G401.6 (cell line): ENCODE measurements at regions not wholly inside any gene's neighbourhood (a gene's known extent, or its start where the extent isn't known, plus 50 kb on each side); places are given as distances from the start of the nearest gene placed in this dataset.
"Not testable (repeated sequence)": the region's sequence is repeated elsewhere in the genome, so short reads cannot be mapped to it uniquely, and the experiment has no call there.

Experiments
- FAIRE-seq: peaks from 2 replicates; lab custom pipeline; 2012; peaks lifted over from hg19 to GRCh38; lab: Jason Lieb, UNC

DNA sequence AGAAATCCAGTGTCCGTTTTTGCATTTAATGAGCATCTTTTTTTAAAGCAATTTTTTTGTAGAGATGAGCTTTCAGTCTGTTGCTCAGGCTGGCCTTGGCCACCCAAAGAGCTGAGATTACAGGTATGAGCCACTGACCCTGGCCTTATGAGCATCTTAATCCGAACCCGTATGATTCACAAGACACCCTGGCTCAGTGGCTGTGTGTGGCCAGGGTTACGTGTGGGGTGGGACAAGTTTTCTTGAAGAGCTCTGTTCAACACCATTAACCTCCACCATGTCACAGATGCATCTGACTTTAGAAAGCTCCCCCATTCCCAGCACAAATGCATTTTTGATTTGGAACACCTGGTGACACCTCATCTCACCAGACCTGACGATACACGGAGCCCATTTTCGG is 166.5 kb upstream of the PITRM1 start:
- no peak for FAIRE-seq

DNA sequence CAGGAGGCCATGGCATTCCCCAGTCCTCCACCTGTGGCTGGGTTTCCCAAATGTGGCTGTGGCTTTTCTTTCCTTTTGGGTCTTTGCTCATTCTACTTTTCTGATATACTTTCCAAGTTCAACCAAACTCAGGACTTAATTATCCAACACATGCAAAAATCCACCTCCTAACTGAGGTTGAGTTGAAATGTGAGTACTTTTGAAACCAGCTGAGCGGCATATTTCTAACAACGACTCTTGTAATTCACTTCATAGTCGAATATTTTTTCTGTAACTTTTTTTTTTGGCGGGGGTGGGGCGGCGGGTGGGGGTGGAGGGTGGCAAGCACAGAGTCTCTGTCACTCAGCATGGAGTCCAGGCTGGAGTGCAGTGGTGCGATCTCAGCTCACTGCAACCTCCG is 165.2 kb upstream of the PITRM1 start:
- no peak for FAIRE-seq

DNA sequence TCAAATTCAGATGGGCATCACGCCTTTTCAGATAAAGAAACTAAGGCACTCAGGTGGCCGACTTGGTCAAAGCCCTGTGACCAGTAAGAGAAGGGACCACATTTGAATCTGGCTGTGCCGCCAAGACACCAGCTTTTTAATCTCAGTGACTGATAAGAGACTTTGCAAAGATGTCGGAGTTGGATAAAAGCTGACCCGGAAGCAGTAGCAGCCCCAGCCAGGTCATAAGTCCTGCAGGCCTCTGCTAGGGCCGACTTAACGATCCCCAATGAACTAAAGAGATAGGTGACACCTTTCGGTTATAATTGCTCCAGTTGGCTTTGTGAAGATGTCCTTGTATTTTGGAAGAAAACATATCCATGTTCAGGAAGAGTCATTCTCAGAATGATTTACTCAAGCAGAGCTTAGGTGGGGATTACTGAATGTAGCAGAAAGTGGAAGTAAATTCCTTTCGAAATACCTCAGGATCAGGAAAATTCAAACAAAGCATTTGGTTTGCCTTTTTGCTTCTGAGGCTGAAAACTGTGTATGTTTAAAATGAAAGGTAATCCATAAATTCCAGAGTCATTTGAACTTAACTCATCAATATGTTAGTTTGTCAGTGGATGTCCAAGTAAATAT is 164.2 kb upstream of the PITRM1 start:
- FAIRE-seq: no peak

DNA sequence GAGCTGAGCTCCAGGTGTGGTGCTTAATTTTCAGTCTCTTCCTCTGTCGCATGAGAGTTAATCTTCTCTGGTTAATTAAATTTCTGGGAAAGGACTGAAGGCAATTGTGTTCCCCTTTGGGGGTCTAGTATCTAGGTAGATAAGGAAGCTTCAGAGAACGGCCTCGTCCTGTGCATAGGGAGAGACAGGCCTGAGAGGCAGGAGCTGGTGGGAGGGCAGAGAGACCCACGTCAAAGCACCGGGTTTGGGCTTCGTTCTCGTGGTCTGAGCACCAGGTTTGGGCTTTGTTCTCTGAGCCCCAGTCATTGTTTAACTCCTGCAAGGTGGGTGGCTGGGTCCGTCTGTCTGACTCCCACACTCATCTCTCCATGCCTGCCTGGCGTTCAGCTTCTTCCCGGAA is 160.8 kb upstream of the PITRM1 start:
- no peak for FAIRE-seq

DNA sequence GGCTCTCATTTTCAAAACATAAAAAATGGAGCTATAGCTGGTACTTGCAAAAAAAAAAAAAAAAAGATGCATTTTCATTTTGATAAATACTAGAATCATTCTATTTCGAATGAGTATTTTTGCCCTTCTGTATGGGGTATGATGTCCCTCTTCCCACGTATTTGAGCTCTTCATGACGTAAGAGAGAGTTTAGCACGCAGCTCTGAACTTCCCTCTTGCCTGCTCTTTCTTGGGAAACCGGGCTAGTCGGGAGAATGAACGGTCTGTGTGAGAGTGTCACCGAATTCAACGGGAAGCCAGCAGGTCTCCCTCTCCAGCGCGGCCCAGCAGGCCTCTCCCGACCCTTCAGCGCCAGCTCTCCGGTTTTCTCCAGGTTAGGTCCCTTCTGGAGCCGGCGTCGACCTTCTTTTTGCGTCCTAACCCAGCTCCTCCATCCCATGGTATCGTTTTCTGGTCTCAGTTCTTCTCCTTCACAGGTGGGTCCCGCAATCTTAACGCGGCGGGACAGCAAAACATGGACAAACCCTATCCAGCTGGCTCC is 159.2 kb upstream of the PITRM1 start:
- FAIRE-seq: no peak

DNA sequence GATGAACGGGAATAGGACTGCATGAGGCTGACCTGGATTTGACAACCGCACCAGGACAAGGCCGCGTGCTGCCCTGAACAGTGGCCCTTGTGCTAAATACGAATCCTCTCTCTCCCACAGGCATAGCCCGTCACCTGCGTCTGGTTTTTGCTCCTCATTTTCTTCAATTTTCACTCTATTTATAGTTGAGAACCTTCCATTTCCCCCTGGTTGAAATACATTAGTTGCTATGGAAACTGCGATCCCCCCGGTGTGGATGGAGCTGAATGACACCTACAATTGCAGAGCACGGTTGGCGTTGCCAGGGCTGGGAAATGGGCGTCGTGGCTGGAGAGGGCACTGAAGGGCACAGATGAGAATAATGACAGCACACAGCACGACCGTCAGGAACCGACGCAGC is 158.6 kb upstream of the PITRM1 start:
- FAIRE-seq: no peak

DNA sequence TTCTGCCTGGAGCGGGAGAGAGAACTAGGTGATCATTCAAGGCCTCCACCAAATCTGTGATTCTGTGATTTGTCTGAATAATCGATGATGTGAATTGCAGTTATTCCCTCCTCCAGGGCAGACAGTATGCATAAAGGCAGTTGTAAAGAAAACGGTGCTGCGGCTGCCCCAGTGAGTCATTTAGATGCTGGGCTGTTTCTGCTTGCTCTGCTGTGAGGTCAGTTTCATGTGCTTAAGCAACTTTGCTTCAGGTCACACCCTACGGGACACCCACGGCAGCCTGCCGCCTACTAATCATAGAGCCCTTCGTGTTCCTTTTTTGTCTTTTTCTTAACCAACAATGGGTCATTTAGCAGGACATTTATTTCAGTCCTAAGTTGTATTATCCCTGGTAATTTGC is 158.1 kb upstream of the PITRM1 start:
- no peak for FAIRE-seq

DNA sequence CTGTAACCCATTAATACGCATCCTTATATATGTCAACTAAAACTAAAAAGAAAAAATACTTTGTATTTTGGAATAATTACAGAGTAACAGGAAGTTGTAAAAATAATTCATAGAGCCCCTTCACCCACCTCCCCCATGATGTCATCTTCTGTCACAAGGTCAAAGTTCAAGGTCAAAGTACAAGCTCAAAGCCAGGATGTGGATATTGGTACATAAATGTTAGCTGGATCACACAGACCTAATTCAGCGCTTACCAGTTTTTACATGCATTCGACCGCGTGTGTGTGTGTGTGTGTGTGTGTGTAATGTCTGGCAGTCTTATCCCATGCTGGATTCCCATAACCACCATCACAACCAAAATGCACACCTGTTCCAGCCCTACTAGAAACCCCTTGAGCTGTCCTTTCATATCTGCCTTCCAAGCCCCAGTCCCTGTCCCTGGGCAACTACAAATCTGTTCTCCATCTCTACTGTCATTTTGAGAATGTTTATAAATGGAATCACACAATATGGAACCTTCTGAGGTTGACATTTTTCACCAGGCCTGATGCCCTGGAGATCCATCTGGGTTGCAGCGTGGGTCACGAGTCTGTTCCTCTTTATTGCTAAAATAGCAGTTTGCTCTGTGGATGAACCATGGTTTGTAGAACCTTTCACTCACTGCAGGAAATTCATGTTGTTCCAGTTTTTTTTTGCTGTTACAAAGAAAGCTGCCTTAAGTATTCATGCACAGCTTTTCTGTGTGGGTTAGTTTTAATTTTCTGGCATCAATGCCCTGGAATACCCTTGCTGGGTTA is 153.6 kb upstream of the PITRM1 start:
- no peak for FAIRE-seq

DNA sequence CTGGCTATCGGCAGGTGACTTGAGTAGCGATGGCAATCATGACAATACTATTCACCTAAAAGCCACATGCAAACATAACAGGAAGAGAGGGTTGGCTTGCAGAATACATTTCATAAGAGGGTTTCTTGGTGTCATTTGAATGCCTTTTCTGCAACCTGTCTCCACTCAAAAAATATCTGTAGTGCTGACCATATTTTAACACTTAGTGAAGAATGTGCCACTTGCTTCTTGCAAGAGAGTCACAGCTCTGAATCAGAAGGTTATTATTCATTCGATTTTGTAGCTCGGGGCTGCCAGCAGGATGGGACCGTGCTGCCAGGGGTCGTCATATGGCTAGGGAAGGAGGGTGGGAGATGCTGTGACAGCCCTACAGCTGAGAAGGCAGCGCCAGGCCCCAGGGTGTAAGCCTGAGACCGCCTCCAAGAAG is 152.0 kb upstream of the PITRM1 start:
- FAIRE-seq: no peak

DNA sequence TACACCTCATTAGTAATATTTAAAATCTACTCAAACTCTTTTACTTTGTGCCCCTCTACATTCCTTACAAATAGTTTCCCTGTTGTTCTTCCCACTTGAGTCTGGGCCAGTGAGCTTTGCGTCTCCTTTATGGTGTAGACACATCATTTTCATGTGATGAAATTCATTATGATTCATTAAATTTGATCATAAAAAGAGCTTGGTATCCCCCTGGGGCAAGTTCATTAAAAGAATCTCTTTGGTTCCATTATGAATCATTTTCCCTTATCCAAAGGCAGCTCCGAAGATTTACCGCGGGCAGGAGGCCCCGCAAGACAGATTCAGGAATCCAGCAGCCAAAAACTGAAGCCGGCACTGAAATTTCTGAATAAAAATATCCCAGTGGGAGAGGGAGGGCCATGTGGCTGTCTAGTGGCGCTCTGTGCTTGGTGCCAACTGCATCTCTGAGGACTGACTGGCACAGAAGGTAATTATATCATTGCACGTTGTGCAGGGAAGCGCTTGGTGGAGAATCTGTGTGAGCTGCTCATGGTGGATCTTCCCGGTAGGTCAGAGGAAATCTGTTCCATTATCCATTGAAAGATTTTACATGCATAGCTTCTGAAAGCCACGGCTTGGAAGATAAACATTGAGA is 151.4 kb upstream of the PITRM1 start:
- no peak for FAIRE-seq

DNA sequence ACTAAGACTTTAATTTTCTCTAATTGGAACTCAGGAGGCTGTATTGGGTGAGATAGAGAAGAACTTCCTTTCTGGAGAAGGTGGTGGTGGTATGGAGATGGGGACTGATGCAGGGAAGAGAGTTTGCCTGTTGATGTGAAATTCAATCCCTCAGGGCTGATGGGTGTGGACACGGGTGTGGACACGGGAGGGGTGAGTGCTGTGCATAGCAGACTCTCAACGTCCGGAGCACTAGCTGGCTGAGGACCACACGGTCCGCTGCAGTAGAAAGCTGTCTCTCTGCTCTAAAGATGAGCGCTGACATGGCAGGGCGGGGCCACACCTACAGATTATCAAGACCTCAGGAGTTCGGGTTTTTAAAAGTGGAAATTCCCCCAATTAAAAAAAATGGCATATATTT is 148.5 kb upstream of the PITRM1 start:
- FAIRE-seq: no peak

DNA sequence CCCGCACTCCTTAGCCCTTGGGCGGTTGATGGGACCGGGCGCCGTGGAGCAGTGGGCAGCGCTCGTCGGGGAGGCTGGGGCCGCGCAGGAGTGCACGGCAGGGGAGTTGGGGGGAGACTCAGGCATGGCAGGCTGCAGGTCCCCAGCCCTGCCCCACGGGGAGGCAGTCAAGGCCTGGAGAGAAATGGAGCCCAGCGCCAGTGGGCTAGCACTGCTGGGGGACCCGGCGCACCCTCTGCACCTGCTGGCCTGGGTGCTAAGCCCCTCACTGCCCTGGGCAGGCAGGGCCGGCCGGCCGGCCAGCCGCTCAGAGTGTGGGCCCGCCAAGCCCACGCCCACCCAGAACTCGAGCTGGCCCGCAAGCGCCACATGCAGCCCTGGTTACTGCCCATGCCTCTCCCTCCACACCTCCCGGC is 147.2 kb upstream of the PITRM1 start:
- FAIRE-seq: no peak

DNA sequence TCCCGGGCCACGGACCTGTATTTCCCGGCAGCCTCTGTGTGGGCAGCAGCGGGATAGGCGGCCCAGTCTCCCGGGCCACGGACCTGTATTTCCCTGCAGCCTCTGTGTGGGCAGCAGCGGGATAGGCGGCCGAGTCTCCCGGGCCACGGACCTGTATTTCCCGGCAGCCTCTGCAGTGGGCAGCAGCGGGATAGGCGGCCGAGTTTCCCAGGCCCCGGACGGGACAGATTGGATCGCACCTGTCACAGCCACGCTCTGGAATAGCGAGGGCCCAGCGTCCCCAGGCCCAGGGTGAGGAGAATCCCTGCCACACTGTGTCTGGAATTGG is 145.9 kb upstream of the PITRM1 start:
- not testable (repeated sequence) for FAIRE-seq

DNA sequence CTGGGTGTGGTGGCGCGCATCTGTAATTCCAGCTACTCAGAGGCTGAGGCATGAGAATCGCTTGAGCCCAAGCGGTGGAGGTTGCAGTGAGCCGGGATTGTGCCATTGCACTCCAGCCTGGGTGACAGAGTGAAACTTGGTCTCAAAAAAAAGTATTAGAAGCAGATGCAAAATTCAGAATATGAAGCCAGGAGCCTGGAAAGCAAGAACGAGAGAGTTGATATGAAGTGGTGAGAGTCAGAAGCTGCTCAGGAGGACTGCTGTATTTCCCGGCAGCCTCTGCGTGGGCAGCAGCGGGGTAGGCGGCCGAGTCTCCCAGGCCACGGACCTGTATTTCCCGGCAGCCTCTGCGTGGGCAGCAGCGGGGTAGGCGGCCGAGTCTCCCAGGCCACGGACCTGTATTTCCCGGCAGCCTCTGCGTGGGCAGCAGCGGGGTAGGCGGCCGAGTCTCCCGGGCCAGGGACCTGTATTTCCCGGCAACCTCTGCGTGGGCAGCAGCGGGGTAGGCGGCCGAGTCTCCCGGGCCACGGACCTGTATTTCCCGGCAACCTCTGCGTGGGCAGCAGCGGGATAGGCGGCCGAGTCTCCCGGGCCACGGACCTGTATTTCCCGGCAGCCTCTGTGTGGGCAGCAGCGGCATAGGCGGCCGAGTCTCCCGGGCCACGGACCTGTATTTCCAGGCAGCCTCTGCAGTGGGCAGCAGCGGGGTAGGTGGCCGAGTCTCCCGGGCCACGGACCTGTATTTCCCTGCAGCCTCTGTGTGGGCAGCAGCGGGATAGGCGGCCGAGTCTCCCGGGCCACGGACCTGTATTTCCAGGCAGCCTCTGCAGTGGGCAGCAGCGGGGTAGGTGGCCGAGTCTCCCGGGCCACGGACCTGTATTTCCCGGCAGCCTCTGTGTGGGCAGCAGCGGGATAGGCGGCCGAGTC is 145.2 kb upstream of the PITRM1 start:
- FAIRE-seq: not testable (repeated sequence)

DNA sequence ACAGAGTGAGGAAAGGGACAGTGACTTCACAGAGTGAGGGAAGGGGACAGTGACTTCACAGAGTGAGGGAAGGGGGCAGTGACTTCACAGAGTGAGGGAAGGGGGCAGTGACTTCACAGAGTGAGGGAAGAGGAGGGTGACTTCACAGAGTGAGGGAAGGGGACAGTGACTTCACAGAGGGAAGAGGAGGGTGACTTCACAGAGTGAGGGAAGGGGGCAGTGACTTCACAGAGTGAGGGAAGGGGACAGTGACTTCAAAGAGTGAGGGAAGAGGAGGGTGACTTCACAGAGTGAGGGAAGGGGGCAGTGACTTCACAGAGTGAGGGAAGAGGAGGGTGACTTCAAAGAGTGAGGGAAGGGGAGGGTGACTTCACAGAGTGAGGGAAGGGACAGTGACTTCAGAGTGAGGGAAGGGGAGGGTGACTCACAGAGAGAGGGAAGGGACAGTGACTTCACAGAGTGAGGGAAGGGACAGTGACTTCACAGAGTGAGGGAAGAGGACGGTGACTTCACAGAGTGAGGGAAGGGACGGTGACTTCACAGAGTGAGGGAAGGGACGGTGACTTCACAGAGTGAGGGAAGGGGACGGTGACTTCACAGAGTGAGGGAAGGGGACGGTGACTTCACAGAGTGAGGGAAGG is 142.0 kb upstream of the PITRM1 start:
- not testable (repeated sequence) for FAIRE-seq

DNA sequence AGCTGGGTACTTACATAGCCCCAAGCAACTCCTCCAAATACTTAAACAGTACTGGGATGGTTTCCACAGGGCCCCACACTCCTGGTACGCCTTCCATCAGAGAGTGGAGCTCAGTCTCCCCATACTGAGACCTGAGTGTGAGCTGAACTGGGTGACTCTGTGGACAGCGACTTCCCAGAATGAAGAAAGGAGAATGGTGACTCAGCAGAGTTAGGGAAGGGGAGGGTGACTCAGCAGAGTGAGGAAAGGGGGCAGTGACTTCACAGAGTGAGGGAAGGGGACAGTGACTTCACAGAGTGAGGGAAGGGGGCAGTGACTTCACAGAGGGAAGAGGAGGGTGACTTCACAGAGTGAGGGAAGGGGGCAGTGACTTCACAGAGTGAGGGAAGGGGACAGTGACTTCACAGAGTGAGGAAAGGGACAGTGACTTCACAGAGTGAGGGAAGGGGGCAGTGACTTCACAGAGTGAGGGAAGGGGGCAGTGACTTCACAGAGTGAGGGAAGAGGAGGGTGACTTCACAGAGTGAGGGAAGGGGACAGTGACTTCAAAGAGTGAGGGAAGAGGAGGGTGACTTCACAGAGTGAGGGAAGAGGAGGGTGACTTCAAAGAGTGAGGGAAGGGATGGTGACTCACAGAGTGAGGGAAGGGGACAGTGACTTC is 141.3 kb upstream of the PITRM1 start:
- FAIRE-seq: not testable (repeated sequence)

DNA sequence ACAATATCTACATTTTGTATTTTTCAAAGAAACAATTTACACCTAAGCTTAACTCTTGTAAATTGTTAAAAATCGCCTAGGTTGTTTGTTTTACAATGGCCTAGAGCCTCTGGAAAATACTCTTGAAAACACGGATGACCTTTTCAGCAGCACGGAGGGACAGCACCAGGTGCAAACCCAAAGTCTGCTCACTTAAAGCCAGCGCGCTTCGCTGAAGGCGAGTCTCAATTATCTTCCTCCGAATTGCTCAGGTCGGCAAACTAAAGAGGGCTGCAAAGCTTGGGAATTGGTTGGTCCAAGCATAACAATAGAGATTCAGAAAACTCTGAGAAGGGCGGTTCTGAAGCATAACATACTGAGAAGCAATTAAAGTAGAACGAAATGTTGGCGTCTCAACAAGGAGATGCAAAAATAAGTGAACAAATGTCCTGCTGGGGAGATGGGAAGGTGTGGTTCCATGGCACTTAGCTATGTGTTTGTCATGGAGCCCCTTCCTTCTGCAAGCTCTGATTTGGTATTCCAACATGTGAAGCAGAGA is 139.9 kb upstream of the PITRM1 start:
- no peak for FAIRE-seq

DNA sequence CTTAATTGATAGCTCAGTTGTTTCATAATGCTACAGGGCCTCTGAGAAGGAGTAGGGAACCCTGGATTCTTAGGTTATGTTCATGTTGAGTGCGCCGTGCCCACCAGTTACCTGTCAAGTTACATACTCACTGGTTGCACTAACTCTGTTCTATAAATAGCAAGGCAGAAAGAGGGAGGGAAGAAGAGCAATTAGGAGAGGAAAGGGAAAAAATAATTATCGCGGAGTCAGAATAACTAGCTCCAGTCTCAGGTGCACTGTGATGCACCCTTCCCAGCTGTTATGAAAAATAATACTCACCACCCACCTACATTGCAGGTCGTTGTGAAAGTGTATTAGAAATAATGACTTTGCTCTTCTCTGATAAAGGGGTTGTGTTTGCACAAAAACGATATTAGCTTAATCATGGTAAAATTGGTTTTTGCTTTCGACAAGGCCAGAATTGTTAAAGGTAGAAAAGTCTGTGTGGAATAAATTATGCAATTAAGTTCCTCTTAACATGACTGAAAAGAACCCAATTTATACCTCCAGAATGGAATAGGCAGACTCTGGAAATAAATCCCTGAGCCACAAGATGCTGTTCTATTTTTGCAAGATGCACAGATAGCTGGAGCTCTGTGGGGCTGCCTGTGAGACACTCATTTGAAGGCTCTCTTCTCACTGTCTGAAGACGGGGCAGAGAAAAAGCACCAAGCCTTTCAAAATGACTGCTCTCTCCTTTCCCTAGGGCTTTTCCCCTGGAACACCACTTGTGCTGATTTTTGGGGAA is 137.6 kb upstream of the PITRM1 start:
- no peak for FAIRE-seq

DNA sequence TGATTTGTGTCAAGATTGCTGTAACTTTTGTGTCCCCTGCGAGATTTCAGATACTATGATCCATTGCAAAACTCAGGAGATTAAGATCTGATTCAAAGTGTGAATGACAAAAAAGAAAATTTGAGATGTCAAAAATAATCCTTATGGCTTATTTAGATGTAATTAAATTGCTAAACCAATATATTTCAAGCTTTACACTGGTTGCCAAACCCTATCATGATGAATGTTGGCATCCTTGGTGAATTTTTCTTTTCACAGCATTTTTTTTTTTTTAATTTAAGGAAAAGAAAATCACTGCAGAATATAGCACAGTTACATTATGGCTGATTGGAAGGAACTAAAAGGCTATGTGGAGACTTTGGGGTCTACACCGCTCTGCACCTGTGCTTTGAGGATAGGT is 133.5 kb upstream of the PITRM1 start:
- no peak for FAIRE-seq

DNA sequence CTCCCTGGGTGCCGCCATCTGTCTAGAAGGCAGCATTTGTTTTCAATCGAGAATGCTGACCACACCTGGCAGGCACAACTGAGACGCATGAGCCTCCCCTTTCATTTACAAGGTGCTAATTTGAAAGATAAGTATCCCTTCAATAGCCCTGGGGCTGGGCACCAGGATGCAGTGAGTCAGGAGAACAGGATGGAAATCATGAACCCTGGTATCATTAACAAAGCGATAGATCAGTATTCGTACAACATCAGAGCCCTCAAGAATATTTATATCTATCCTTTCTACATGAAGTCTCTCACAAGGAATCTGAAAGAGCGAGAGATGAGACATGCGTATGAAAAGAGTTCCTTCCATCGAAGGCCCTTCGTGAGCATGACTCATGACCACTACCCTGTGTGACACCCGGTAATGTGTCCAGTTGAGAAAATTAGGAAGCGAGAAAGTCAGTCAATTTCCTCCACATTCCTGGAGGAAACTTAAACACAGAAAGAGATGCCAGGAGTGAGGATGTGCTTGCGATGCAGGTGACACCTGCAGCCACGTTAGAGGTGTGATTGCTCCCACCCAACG is 123.1 kb upstream of the PITRM1 start:
- FAIRE-seq: no peak
